H54 (cell line): ENCODE measurements at regions not wholly inside any gene's neighbourhood (a gene's known extent, or its start where the extent isn't known, plus 50 kb on each side); places are given as distances from the start of the nearest gene placed in this dataset.
"Not testable (repeated sequence)": the region's sequence is repeated elsewhere in the genome, so short reads cannot be mapped to it uniquely, and the experiment has no call there.

Source experiments
- DNase-seq: peaks from one replicate; pipeline ENCODE4 v3.0.0; 2011; ENCODE audit warnings: low spot score, mixed read lengths; ENCODE audit not compliant: insufficient read length
- FAIRE-seq: peaks from 3 replicates; lab custom pipeline; 2011; peaks lifted over from hg19 to GRCh38; lab: Jason Lieb, UNC
- POLR2A ChIP-seq: IDR thresholded peaks from 2 replicates; pipeline ENCODE4 v1.6.1; 2011; ENCODE audit warnings: low read depth, mild to moderate bottlenecking, low read length

DNA sequence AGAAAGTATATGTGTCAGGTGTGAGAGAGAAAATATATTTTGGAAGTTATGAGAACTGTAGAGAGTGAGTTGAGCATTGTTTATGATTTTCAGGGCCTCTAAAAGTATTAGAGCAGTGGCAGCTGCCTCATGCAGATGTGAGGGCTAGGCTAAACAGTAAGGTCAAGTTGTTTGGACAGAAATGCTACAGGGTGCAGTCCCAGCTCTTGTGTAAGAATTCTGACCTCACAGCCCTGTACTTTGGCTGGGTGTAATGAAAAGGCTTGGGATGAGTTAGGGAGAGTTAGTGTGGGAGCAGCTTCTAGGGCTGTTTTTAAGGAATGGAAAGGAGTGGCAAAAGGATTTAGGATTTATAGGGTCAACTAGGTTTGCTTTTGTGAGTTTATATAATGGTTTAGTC lies 764.8 kb upstream of the ADGRB3 start:
- no peak for TF ChIP-seq POLR2A
- no peak for DNase-seq
- FAIRE-seq, result no peak

DNA sequence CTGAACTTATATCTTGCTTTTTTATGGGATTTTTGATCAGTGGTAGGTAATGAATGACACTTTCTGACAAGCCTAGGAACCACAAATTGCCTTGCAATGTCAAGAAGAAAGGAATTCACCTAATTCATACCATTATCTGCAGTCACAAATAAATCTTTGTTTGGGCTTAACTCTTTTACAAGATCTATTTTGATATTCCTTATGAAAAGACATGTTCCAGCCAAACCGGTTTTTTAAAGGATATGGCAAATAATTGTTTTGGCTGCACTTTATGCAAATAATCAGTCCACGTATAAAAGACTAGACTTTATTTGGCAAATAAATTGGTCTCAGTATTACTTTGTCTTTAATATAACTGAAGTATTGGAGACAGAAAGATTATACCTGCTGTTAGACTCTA lies 771.7 kb upstream of the ADGRB3 start:
- DNase-seq (no peak), FAIRE-seq (no peak)
- no peak for TF ChIP-seq POLR2A

DNA sequence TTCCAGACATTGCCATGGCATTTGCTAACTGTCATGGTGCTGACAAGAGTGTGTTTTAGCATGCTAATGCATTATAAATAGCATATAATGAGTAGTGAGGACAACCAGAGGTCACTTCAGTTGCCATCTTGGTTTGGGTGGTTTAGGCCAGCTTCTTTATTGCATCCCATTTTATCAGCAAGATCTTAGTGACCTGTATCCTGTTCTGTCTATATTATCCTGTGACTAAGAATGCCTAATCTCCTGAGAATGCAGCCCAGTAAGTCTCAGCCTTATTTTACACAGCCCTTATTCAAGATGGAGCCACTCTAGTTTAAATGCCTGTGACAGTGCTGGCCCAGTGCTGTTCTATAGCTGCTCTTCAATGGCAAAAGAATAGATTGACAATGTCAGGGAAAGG lies 781.0 kb upstream of the ADGRB3 start:
- TF ChIP-seq POLR2A, result no peak
- DNase-seq (no peak), FAIRE-seq (peak; percentile 90)

DNA sequence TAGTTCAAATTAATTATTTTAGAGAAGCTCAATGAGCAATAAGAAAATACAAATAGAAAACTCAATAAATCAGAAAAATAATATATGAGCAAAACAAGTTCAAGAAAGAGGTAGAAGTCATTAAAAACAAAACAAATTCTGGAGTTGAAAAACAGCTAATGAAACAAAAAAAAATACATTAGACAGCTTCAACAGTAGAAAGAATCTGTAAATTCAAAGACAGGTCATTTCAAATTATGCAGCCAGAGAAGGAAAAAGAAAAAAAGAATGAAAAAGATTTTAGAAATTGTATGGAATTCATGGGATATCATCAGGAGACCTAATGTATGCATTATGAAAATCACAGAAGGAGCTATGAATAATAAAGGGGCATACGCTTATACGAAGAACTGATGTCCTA lies 795.3 kb upstream of the ADGRB3 start:
- no peak for DNase-seq
- no peak for FAIRE-seq
- no peak for TF ChIP-seq POLR2A

- DNase-seq (no peak), FAIRE-seq (no peak)
- no peak for TF ChIP-seq POLR2A
These were observed 809.7 kb upstream of the ADGRB3 start for GRCh38 chr6:67825201-67825895.

GRCh38 chr6:67818322-67818721 lies 816.8 kb upstream of the ADGRB3 start:
- DNase-seq, result no peak
- FAIRE-seq, result peak; percentile 50
- no peak for TF ChIP-seq POLR2A

DNA sequence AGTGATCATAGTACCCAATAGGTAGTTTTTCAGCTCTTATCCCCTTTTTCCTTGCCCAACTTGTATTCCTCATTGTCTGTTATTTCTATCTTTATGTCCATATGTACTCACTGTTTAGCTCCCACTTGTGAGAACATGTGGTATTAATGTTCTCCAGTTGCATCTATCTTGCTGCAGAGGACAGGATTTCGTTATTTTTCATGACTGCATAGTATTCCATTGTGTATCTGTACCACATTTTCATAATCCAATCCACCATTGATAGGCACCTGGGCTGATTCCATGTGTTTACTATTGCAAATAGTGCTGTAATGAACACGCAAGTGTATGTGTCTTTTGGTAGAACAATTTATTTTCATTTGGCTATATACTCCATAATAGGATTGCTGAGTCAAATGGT lies 819.5 kb upstream of the ADGRB3 start:
- DNase-seq (no peak), FAIRE-seq (peak; percentile 11)
- TF ChIP-seq POLR2A, result no peak

- FAIRE-seq (no peak), DNase-seq (no peak)
- no peak for TF ChIP-seq POLR2A
These were observed 820.8 kb upstream of the ADGRB3 start for GRCh38 chr6:67814262-67814661.

DNA sequence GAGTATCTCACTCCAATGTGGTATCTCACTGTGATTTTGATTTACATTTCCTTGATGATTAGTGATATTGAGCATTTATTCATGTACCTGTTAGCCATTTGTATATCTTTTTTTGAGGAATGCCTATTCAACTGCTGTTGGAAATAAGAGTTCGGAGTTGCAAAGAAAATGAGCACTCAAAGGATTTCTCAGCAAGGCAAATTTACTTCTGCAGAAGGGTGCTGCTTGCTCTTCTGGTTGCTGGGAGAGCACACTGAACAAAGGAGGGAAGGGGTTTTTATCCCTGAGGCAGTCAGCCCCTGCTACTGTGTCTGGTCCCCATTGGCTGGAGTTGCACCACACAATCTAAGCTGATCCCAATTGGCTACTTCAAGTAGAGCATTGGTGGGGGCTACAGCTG lies 822.4 kb upstream of the ADGRB3 start:
- DNase-seq, result no peak
- no peak for FAIRE-seq
- no peak for TF ChIP-seq POLR2A

GRCh38 chr6:67812125-67812524 lies 823.0 kb upstream of the ADGRB3 start:
- peak; percentile 6 for FAIRE-seq
- no peak for DNase-seq
- TF ChIP-seq POLR2A, result no peak

GRCh38 chr6:67811239-67812037 lies 823.6 kb upstream of the ADGRB3 start:
- FAIRE-seq (no peak), DNase-seq (no peak)
- no peak for TF ChIP-seq POLR2A

- not testable (repeated sequence) for FAIRE-seq, DNase-seq
These were observed 830.3 kb upstream of the ADGRB3 start for GRCh38 chr6:67804808-67805207.

DNA sequence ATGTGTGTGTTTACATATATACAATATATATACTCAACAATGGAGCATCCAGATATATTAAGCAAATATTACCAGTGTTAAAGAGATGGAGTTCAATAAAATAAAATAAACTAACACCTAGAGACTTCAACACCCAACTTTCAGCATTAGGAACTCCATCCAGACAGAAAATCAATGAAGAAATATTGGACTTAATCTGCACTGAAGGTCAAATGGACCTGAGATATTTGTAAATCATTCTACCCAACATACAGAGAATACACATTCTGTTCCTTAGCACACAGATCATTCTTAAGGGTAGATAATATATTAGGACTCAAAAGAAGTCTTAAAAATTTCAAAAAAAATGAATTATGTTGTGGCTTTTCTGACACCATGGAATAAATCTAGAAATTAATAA lies 832.3 kb upstream of the ADGRB3 start:
- DNase-seq, result no peak
- FAIRE-seq, result peak; percentile 52
- TF ChIP-seq POLR2A, result no peak

DNA sequence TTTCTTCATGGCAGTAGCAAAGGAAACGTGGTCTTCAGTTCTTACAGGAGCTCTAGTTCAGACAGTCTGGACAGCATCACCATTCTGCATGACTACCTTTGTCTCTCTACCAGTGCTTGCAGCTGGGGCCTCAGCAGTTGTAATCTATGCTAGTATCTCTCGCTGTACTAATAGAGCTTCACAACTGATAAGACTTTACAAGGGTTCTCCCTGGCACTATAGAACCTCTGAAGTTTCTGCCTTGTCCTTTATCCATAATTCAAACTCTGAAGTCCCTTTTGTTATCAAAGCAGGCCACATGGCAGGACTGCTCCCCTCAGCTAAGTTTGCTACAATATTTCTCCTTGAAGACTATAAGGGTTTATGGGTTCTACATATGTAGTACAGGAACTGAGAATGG lies 842.1 kb upstream of the ADGRB3 start:
- DNase-seq, result no peak
- no peak for TF ChIP-seq POLR2A
- FAIRE-seq, result no peak

- TF ChIP-seq POLR2A, result no peak
- no peak for FAIRE-seq
- no peak for DNase-seq
These were observed 844.5 kb upstream of the ADGRB3 start for GRCh38 chr6:67790569-67790968.

- DNase-seq, FAIRE-seq: not testable (repeated sequence)
These were observed 848.0 kb upstream of the ADGRB3 start for GRCh38 chr6:67787119-67787518.
